Liver (tissue), 3 donors: ENCODE measurements at regions not wholly inside any gene's neighbourhood (a gene's known extent, or its start where the extent isn't known, plus 50 kb on each side); places are given as distances from the start of the nearest gene placed in this dataset.

Experiments
- RAD21 ChIP-seq, 2 donors: IDR thresholded peaks; 2 replicates each; pipeline ENCODE4 v1.6.1; 2016; ENCODE audit warnings: antibody characterized with exemption in 2 of 2, mild to moderate bottlenecking in 2 of 2
- TF ChIP-seq, protein P1 (sequence below): fragments of 150-350 bp; IDR thresholded peaks from 2 replicates; pipeline ENCODE4 v1.5.1; 2017; ENCODE audit warnings: improper control_type of control experiment, low read depth, low read length; ENCODE audit not compliant: missing input control
- donor health status: healthy.
- donor health status: healthy.

DNA sequence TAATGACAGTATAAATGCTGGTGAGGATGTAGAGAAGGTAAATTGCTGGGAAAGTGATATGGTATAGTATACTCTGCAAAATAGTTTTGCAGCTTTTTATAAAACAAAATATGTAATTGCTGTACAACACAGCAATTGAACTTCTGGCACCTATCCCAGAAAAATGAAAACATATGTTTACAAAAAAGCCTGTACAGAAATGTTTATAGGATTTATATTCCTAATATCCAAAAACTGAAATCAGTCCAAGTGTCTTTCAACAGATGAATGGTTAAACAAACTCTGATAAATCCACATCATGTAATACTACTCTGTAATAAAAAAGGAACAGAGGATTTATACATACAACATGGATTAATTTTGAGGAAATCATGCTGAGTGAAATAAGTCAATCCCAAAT is 198.4 kb upstream of the ACTRT1 start:
- TF ChIP-seq RAD21 (IDR thresholded peaks at IDR 0.05) = no peak
- TF ChIP-seq, protein P1, sequence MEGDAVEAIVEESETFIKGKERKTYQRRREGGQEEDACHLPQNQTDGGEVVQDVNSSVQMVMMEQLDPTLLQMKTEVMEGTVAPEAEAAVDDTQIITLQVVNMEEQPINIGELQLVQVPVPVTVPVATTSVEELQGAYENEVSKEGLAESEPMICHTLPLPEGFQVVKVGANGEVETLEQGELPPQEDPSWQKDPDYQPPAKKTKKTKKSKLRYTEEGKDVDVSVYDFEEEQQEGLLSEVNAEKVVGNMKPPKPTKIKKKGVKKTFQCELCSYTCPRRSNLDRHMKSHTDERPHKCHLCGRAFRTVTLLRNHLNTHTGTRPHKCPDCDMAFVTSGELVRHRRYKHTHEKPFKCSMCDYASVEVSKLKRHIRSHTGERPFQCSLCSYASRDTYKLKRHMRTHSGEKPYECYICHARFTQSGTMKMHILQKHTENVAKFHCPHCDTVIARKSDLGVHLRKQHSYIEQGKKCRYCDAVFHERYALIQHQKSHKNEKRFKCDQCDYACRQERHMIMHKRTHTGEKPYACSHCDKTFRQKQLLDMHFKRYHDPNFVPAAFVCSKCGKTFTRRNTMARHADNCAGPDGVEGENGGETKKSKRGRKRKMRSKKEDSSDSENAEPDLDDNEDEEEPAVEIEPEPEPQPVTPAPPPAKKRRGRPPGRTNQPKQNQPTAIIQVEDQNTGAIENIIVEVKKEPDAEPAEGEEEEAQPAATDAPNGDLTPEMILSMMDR = no peak
